ENCODE measurements at regions not wholly inside any gene's neighbourhood (a gene's known extent, or its start where the extent isn't known, plus 50 kb on each side); places are given as distances from the start of the nearest gene placed in this dataset.

- peak overlapping the region; percentile 74; the same call in 1 of the 2 replicates for H3K27ac Mint-ChIP-seq
- H3K4me1 Mint-ChIP-seq: peaks cover 5% of the 10 kb centered on the region; the same call in 2 of the 3 replicates
- Histone ChIP-seq H3K4me3 (no peak overlapping the region), H3K9me2 (ENCODE audit: insufficient read depth) (no peaks in the 10 kb centered on the region), H3K27me3 (ENCODE audit: insufficient read depth) (no peaks in the 10 kb centered on the region), H3K4me2 (no peak overlapping the region), H3K27ac (ENCODE audit: low read depth) (peak overlapping the region; percentile 55; the same call in 1 of the 2 replicates), H3F3A (replicated peaks; ENCODE audit: low read depth) (no peaks in the 10 kb centered on the region), H4K20me1 (replicated peaks; ENCODE audit: insufficient read depth) (no peaks in the 10 kb centered on the region), H3K36me3 (ENCODE audit: insufficient read depth) (no peaks in the 10 kb centered on the region), H2AFZ (no peak overlapping the region), H3K4me1 (ENCODE audit: insufficient read depth) (no peaks in the 10 kb centered on the region), H3K79me2 (replicated peaks; ENCODE audit: insufficient read depth) (no peaks in the 10 kb centered on the region)
- peak; percentile 57 for ATAC-seq
- peak; percentile 57 for DNase-seq (ENCODE audit: low spot score)
- no peak for TF ChIP-seq ZNF114 (CRISPR knock-in tag; IDR thresholded peaks at IDR 0.05)
- TF ChIP-seq ZNF462 (CRISPR knock-in tag; IDR thresholded peaks at IDR 0.05): no peak
- TF ChIP-seq, protein P1, sequence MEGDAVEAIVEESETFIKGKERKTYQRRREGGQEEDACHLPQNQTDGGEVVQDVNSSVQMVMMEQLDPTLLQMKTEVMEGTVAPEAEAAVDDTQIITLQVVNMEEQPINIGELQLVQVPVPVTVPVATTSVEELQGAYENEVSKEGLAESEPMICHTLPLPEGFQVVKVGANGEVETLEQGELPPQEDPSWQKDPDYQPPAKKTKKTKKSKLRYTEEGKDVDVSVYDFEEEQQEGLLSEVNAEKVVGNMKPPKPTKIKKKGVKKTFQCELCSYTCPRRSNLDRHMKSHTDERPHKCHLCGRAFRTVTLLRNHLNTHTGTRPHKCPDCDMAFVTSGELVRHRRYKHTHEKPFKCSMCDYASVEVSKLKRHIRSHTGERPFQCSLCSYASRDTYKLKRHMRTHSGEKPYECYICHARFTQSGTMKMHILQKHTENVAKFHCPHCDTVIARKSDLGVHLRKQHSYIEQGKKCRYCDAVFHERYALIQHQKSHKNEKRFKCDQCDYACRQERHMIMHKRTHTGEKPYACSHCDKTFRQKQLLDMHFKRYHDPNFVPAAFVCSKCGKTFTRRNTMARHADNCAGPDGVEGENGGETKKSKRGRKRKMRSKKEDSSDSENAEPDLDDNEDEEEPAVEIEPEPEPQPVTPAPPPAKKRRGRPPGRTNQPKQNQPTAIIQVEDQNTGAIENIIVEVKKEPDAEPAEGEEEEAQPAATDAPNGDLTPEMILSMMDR (conservative IDR thresholded peaks at IDR 0.05; ENCODE audit: low read depth in 2 of 2): no peak
- TF ChIP-seq, protein P2, sequence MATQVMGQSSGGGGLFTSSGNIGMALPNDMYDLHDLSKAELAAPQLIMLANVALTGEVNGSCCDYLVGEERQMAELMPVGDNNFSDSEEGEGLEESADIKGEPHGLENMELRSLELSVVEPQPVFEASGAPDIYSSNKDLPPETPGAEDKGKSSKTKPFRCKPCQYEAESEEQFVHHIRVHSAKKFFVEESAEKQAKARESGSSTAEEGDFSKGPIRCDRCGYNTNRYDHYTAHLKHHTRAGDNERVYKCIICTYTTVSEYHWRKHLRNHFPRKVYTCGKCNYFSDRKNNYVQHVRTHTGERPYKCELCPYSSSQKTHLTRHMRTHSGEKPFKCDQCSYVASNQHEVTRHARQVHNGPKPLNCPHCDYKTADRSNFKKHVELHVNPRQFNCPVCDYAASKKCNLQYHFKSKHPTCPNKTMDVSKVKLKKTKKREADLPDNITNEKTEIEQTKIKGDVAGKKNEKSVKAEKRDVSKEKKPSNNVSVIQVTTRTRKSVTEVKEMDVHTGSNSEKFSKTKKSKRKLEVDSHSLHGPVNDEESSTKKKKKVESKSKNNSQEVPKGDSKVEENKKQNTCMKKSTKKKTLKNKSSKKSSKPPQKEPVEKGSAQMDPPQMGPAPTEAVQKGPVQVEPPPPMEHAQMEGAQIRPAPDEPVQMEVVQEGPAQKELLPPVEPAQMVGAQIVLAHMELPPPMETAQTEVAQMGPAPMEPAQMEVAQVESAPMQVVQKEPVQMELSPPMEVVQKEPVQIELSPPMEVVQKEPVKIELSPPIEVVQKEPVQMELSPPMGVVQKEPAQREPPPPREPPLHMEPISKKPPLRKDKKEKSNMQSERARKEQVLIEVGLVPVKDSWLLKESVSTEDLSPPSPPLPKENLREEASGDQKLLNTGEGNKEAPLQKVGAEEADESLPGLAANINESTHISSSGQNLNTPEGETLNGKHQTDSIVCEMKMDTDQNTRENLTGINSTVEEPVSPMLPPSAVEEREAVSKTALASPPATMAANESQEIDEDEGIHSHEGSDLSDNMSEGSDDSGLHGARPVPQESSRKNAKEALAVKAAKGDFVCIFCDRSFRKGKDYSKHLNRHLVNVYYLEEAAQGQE (IDR thresholded peaks at IDR 0.05; ENCODE audit: unreplicated experiment): no peak
- TF ChIP-seq ETS1 (IDR thresholded peaks at IDR 0.05): no peak
- no peak for TF ChIP-seq NANOG (IDR thresholded peaks at IDR 0.05; ENCODE audit: borderline replicate concordance)
- TF ChIP-seq ZNF331 (CRISPR knock-in tag; IDR thresholded peaks at IDR 0.05; ENCODE audit: low read depth): no peak
- TF ChIP-seq STAT1 (IDR thresholded peaks at IDR 0.05; ENCODE audit: unreplicated experiment): no peak
- no peak overlapping the region for H3K4me3 Mint-ChIP-seq
- peaks cover 33% of the 10 kb centered on the region for H3K36me3 Mint-ChIP-seq (ENCODE audit: low read depth)
- H3K9me3 Mint-ChIP-seq: peaks cover 31% of the 10 kb centered on the region
- peaks cover 5% of the 10 kb centered on the region for H3K27me3 Mint-ChIP-seq (ENCODE audit: insufficient read depth, low read depth, poor library complexity)
These were observed 264.0 kb upstream of the CT83 start for GRCh38 chrX:116726806-116727205.
